Mesothelial cell of epicardium (in vitro differentiated cells): ENCODE measurements at regions not wholly inside any gene's neighbourhood (a gene's known extent, or its start where the extent isn't known, plus 50 kb on each side); places are given as distances from the start of the nearest gene placed in this dataset.

Experiments
- DNase-seq, 2 experiments: peaks; one replicate each; pipeline ENCODE4 v3.0.0; 2021; ENCODE audit warnings: low spot score in 2 of 2; ENCODE audit not compliant: unreplicated experiment in 2 of 2
- H3K27ac Mint-ChIP-seq: 2 replicates; pipeline ENCODE4 v1.8.0; 2021; ENCODE audit warnings: mixed read lengths
- H3K27me3 Mint-ChIP-seq: 2 replicates; pipeline ENCODE4 v1.8.0; 2021; ENCODE audit warnings: low read depth, mixed read lengths
- H3K36me3 Mint-ChIP-seq: 2 replicates; pipeline ENCODE4 v1.8.0; 2021; ENCODE audit warnings: mixed read lengths
- H3K4me1 Mint-ChIP-seq: 2 replicates; pipeline ENCODE4 v1.8.0; 2021; ENCODE audit warnings: mixed read lengths
- H3K4me3 Mint-ChIP-seq: 2 replicates; pipeline ENCODE4 v1.8.0; 2021; ENCODE audit warnings: mild to moderate bottlenecking, moderate library complexity, mixed read lengths
- H3K9me3 Mint-ChIP-seq: 2 replicates; pipeline ENCODE4 v1.8.0; 2021; ENCODE audit warnings: mixed read lengths
- TF ChIP-seq, protein P1 (sequence below): fragments of 200-600 bp; sonication (generic); IDR thresholded peaks from one replicate; pipeline ENCODE4 v1.5.0; 2021; ENCODE audit warnings: antibody characterized with exemption; ENCODE audit not compliant: unreplicated experiment

GRCh38 chr6:66854014-66854413 is 1147.0 kb upstream of the EYS start:
- Mint-ChIP-seq H3K4me3 (no peak overlapping the region), H3K36me3 (no peaks in the 10 kb centered on the region), H3K27ac (no peak overlapping the region), H3K4me1 (no peaks in the 10 kb centered on the region), H3K9me3 (peaks cover 3% of the 10 kb centered on the region), H3K27me3 (peaks cover 2% of the 10 kb centered on the region)
- TF ChIP-seq, protein P1, sequence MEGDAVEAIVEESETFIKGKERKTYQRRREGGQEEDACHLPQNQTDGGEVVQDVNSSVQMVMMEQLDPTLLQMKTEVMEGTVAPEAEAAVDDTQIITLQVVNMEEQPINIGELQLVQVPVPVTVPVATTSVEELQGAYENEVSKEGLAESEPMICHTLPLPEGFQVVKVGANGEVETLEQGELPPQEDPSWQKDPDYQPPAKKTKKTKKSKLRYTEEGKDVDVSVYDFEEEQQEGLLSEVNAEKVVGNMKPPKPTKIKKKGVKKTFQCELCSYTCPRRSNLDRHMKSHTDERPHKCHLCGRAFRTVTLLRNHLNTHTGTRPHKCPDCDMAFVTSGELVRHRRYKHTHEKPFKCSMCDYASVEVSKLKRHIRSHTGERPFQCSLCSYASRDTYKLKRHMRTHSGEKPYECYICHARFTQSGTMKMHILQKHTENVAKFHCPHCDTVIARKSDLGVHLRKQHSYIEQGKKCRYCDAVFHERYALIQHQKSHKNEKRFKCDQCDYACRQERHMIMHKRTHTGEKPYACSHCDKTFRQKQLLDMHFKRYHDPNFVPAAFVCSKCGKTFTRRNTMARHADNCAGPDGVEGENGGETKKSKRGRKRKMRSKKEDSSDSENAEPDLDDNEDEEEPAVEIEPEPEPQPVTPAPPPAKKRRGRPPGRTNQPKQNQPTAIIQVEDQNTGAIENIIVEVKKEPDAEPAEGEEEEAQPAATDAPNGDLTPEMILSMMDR: no peak
- no peak for DNase-seq

DNA sequence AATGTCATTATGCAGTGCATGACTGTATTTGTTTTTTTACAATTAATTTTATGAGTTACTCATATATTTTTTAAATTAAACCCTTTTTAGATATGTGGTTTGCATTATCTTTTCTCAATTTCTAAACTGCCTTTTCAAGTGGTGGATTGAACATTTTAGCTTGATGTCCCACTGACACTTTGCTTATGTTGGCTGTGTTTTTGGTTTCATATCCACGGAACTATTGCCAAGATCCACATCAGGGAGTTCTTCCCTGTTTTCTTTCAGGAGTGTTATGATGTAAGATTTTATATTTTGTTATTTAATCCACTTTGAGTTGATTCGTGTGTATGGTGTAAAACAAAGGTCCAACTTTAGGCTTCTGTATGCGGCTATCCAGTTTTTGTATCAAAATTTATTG is 1144.9 kb upstream of the EYS start:
- peaks cover 3% of the 10 kb centered on the region for H3K9me3 Mint-ChIP-seq
- H3K4me1 Mint-ChIP-seq: no peaks in the 10 kb centered on the region
- no peak overlapping the region for H3K27ac Mint-ChIP-seq
- no peaks in the 10 kb centered on the region for H3K27me3 Mint-ChIP-seq
- no peak overlapping the region for H3K4me3 Mint-ChIP-seq
- TF ChIP-seq, protein P1: no peak
- H3K36me3 Mint-ChIP-seq: no peaks in the 10 kb centered on the region
- no peak for DNase-seq

DNA sequence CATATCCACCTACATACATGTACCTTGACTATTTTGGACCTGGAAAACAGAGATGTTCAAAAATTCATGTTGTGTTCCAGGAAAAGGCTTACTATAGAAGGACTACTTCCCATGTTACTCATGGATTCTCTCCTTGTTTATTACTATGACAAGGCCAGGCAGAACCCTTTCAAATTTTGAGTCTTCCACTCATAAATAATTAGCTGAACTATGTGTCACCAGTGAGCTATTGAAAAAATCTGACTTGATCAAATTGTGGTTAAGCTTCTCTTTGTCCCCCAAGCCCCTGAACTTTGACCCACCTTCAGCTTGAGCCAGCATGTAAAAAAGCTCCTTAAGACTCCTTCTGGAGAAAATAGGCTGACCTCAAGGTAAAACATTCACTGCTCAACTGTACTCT is 1142.8 kb upstream of the EYS start:
- no peaks in the 10 kb centered on the region for H3K36me3 Mint-ChIP-seq
- H3K9me3 Mint-ChIP-seq: peaks cover 3% of the 10 kb centered on the region
- no peaks in the 10 kb centered on the region for H3K27me3 Mint-ChIP-seq
- no peak overlapping the region for H3K4me3 Mint-ChIP-seq
- TF ChIP-seq, protein P1: no peak
- no peak for DNase-seq
- H3K4me1 Mint-ChIP-seq: no peaks in the 10 kb centered on the region
- H3K27ac Mint-ChIP-seq: no peak overlapping the region

DNA sequence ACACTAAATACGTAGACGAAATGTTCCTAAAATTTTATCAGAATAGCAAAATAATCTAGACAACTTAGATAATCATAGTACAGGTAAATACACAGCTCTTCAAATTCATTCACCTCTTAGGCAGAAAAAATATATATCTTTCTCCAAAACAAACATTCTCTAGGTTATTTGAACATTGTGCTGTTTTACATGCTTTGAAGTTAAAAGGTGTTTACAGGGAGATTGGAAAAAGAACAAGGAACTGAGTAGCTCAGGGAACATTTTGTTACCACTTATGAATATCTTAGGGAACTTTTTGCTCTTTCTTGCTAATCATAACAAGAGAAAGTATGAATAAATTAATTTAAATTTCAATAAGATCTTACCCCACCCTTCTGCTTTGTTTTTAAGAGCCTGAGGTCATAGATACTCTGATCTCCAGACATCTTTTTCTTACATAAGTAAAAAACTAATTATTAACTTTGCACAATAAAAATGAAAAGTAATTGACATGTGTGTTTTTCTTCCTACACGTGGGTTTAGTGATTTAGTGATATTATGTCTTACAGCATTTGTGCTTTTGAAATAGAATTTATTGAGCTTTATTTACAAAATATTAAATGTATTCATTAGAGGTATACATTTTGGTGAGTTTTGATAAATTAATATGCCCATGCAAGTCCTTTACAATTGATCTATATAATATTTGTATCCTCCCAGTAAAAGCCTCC is 1141.4 kb upstream of the EYS start:
- Mint-ChIP-seq H3K36me3 (no peaks in the 10 kb centered on the region), H3K4me1 (no peaks in the 10 kb centered on the region), H3K27ac (no peak overlapping the region)

DNA sequence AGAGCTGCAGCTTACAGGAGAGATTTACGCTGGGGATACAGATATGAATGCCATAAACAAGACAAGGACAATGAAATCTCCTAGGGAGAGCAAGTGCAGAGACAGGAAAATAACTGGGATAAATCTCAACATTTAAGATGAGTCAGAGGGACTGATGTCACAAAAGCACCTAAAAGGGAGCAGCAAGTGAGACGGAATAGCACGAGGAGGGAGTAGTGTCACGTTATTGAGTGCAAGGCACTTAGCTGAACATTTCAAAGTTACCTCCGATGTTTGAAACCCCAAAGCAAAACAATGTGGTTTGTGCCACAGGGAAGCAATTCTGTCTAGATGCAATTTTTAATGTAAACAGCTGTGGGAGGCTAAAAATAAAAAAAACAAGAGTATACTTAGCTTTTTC is 1131.7 kb upstream of the EYS start:
- TF ChIP-seq, protein P1: no peak
- Mint-ChIP-seq H3K27ac (no peak overlapping the region), H3K4me3 (no peak overlapping the region), H3K4me1 (no peaks in the 10 kb centered on the region), H3K9me3 (no peaks in the 10 kb centered on the region), H3K27me3 (no peaks in the 10 kb centered on the region), H3K36me3 (no peaks in the 10 kb centered on the region)
- no peak for DNase-seq

More for the DNA sequence above, 1141.4 kb upstream of the EYS start:
- no peaks in the 10 kb centered on the region for H3K27me3 Mint-ChIP-seq
- TF ChIP-seq, protein P1: no peak
- no peak for DNase-seq
- peaks cover 3% of the 10 kb centered on the region for H3K9me3 Mint-ChIP-seq
- no peak overlapping the region for H3K4me3 Mint-ChIP-seq
